ENCODE measurements at regions not wholly inside any gene's neighbourhood (a gene's known extent, or its start where the extent isn't known, plus 50 kb on each side); places are given as distances from the start of the nearest gene placed in this dataset.

GRCh38 chr19:31470952-31471351, 121.7 kb upstream of the TSHZ3 start:
- TF ChIP-seq, protein P1, sequence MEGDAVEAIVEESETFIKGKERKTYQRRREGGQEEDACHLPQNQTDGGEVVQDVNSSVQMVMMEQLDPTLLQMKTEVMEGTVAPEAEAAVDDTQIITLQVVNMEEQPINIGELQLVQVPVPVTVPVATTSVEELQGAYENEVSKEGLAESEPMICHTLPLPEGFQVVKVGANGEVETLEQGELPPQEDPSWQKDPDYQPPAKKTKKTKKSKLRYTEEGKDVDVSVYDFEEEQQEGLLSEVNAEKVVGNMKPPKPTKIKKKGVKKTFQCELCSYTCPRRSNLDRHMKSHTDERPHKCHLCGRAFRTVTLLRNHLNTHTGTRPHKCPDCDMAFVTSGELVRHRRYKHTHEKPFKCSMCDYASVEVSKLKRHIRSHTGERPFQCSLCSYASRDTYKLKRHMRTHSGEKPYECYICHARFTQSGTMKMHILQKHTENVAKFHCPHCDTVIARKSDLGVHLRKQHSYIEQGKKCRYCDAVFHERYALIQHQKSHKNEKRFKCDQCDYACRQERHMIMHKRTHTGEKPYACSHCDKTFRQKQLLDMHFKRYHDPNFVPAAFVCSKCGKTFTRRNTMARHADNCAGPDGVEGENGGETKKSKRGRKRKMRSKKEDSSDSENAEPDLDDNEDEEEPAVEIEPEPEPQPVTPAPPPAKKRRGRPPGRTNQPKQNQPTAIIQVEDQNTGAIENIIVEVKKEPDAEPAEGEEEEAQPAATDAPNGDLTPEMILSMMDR (IDR thresholded peaks at IDR 0.05), result no peak
- no peak for TF ChIP-seq ZFX (IDR thresholded peaks at IDR 0.05; ENCODE audit: borderline replicate concordance)
